NCI-H2171 (cell line): ENCODE measurements at regions not wholly inside any gene's neighbourhood (a gene's known extent, or its start where the extent isn't known, plus 50 kb on each side); places are given as distances from the start of the nearest gene placed in this dataset.
"Not testable (repeated sequence)": the region's sequence is repeated elsewhere in the genome, so short reads cannot be mapped to it uniquely, and the experiment has no call there.

ENCODE experiments used
- DNase-seq: peaks from one replicate; lab custom pipeline; 2025; lab: John Stamatoyannopoulos, UW

DNA sequence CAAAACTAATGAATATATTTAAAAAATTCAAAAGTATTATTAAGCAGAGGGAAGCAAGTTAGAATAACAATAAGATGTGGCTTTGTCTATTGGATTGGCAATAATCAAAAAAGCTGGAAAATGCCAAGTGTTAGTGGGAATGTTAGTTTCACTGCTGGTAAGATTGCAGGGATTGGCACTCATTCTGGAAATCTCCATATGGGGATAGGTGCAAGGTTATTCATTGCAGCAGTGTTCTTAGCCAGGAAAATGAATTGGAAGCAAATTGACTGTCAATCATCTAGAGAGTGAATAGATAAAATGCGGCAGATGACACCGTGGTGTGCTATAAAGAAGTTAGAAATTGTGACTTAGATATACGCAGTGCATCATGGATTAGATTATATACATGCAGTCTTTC is 1615.5 kb upstream of the PCDH7 start:
- no peak for DNase-seq

DNA sequence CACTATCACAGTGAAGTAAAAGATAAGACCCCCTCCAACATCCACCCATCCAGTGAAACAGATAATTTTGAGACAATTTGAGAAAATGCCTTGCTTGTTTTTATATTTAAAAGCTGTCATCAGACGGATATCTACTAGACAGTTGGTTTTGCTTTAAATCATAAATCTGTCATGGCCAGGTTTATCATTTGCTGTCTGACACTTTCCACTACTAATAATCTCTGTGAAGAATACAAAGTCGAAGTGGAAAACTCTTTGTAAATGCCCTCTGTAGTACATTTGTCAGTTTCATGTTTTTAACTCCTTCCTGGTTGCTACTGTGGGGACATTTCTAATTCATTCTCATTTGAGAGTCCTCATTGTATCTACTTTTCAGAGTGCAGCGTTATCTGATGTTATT is 1606.2 kb upstream of the PCDH7 start:
- no peak for DNase-seq

DNA sequence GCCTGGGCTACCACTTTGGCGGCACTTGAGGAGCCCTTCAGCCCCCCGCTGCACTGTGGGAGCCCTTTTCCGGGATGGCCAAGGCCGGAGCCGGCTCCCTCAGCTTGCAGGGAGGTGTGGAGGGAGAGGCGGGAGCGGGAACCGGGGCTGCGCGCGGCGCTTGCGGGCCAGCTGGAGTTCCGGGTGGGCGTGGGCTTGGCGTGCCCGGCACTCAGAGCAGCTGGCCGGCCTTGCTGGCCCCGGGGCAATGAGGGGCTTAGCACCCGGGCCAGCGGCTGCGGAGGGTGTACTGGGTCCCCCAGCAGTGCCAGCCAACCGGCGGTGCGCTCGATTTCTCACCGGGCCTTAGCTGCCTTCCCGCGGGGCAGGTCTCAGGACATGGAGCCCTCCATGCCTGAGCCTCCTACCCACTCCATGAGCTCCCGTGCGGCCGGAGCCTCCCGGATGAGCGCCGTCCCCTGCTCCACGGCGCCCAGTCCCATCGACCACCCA is 1602.9 kb upstream of the PCDH7 start:
- DNase-seq: not testable (repeated sequence)

GRCh38 chr4:29121586-29121985 is 1598.6 kb upstream of the PCDH7 start:
- DNase-seq: no peak

- DNase-seq: no peak
Observed at GRCh38 chr4:29128810-29129209, 1591.4 kb upstream of the PCDH7 start.

- no peak for DNase-seq
Observed at GRCh38 chr4:29131304-29131703, 1588.9 kb upstream of the PCDH7 start.

DNA sequence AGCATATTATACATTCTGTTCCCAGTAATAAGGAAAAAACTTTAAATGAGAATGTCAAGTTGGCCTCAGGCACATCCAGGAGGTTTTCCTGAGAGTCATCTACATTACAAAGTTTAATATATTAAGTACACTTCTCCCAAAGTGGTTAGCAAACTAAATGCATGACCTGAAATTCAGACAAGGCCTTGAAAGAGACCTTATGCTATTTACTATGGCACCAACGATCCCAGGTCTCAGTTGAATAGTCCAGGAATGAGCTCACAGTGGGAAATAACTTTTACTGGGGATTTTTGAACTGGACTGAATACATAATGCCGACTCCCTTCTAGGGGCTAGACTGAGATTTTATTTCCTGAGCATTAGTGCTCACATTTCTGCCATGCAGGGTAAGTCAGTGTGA is 1577.5 kb upstream of the PCDH7 start:
- DNase-seq: no peak

GRCh38 chr4:29151584-29151983 is 1568.6 kb upstream of the PCDH7 start:
- no peak for DNase-seq

- no peak for DNase-seq
Observed at GRCh38 chr4:29153642-29154041, 1566.5 kb upstream of the PCDH7 start.

- no peak for DNase-seq
Observed at GRCh38 chr4:29175291-29175690, 1544.9 kb upstream of the PCDH7 start.

- DNase-seq: no peak
Observed at GRCh38 chr4:29199025-29199424, 1521.1 kb upstream of the PCDH7 start.

DNA sequence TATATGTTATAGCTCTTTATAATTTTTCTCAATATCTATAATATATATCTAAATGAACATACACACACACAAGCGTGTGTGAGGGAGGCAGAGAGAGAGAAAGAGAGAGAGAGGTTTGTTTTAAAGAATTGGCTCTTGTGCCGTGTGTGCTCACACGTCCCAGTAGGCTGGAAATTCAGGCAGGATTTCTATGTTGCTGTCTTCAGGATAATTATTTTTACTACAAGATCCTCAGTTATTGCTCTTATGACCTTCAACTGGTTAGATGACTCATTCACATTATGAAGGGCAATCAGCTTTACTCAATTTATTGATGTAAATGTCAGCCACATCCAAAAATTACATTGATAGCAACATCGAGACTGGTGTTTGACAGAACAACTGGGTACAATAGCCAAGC is 1520.7 kb upstream of the PCDH7 start:
- DNase-seq: no peak

GRCh38 chr4:29213020-29213419 is 1507.1 kb upstream of the PCDH7 start:
- no peak for DNase-seq

DNA sequence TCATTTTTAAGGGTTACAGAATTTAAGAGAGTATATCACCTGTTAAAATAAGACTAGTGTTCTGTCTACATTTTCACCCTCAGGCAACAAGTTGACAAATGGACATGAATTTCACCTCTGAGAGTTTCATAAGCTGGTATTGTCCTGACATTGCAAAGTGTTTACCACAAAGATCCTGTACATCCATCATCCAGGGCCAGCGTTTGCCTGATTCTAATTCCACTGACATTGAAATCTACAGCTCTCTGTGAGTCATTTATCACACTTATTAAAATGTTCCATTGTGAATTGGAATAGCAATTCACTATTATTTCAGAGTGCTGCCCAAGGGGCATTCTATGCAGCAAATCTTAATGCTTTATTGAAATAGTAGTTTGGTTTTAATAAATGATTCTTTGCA is 1499.4 kb upstream of the PCDH7 start:
- no peak for DNase-seq

- DNase-seq: no peak
Observed at GRCh38 chr4:29224911-29225310, 1495.3 kb upstream of the PCDH7 start.

GRCh38 chr4:29240641-29241040 is 1479.5 kb upstream of the PCDH7 start:
- DNase-seq: no peak

DNA sequence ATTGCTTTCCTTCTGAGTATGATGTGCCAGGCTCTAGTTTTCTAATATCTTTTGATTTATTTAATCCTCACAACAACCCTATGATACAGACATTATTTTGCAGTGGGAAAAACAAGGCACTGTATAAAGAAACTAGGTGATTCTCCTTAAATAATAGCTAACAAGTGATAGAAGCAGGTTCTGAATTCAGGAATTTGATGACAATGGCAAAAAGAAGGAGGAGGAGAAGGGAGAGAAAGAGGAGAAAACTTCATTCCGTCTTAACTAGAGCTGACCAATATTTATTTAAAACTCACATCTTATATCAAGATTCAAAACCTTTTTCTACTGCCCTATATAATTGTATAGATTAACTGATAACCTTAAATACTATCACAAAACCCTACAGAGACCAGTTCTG is 1477.1 kb upstream of the PCDH7 start:
- no peak for DNase-seq

DNA sequence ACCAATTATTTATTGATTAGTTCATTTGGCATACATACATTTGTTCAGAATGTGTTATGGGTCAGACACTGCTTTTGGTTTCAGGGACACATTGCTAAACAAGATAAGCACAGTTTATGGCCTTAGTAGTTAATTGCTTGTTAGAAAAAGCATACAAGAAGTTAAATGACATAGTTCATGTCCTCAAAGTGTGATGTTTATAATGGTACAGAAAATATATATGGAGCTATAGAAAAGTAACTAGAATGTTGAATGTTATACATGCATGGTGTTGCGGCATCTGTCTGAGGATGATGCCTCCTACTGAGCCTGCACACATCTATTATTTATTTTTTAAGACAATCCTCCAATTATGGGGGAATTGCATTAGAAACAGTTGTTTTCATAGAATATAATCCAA is 1476.3 kb upstream of the PCDH7 start:
- no peak for DNase-seq

GRCh38 chr4:29259556-29259955 is 1460.6 kb upstream of the PCDH7 start:
- DNase-seq: no peak

GRCh38 chr4:29262986-29263385 is 1457.2 kb upstream of the PCDH7 start:
- no peak for DNase-seq

- no peak for DNase-seq
Observed at GRCh38 chr4:29276150-29276549, 1444.0 kb upstream of the PCDH7 start.

GRCh38 chr4:29277381-29277780 is 1442.8 kb upstream of the PCDH7 start:
- no peak for DNase-seq

DNA sequence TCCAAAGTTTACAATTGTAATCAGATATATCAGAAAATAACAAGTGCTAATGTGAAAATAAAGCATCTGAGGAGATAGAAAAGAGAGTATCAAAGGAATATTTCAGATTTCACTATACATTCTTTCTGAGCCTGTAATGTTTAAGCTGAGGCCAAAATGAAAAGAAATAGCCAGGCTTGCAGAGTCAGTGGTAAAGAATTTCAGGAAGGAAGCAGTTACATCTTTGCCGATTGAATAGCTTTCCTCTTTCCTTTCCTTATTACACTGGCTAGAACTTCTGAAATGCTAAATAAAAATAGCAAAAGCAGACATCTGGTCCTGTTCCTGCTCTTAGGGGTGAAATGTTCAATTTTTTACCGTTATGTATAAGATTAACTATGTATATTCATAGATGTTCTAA is 1441.6 kb upstream of the PCDH7 start:
- no peak for DNase-seq

DNA sequence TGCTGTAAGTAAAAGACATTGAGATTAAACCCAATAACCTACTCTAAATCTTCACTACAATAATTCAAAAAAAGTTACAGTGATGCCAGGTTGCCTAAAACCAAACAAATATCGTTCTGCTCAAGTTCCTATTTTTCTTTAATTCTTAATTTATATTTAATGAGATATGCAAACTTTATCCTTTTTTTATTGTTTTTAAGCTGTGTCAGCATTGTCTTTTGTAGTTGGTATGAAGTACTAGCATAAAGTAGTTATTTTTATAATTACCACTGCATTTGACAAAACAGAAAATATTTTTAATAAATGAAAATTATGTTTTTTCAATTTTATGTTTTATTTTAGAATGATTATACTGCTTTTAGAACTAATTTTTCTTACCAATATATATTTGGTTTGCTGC is 1431.1 kb upstream of the PCDH7 start:
- no peak for DNase-seq

DNA sequence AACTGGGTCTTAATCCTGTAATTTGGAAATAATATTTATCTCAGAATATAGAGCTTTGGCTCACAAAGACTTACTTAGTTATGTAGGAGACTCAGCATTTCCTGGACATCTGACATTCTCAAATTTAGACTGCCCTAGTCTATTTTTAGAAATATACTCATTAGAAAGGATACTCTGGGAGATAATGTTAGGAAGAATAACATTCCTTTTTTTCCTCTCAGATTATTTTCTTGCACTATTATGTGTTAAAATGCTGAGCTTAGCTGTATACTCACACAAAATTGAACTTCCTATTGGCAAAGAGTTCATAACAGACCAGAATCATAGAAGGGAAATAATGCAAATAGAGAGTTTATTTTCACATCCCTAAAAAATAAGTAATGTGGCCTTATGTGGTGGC is 1424.9 kb upstream of the PCDH7 start:
- no peak for DNase-seq
